ENCODE measurements at regions not wholly inside any gene's neighbourhood (a gene's known extent, or its start where the extent isn't known, plus 50 kb on each side); places are given as distances from the start of the nearest gene placed in this dataset.

DNA sequence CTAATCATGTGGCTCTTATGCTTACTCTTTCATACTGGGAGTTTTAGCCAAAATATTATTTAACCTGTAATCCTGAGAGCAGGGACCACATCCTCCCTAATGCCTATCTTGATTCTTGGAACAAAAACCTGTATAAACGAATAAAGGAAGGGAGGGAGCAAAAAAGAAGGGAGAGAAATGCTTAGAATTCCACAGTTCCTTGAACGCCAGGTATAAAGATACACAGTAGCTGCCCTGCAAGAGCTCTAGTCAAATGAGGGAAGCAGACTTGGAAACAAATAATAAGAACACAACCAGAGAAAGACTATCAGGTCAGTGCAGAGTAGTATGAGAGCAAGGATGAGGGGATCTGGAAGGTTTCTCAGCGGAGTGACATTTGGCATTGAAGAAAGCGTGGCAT lies 116.3 kb downstream of the SLC30A10 start:
- no peak for TF ChIP-seq TARDBP (IDR thresholded peaks at IDR 0.05)
- no peak for TF ChIP-seq SUZ12 (IDR thresholded peaks at IDR 0.05)
- TF ChIP-seq ARNT (IDR thresholded peaks at IDR 0.05) = no peak
- TF ChIP-seq ELF4 (IDR thresholded peaks at IDR 0.05) = no peak
- TF ChIP-seq FOXM1 (IDR thresholded peaks at IDR 0.05; ENCODE audit: borderline replicate concordance) = no peak
- TF ChIP-seq NFRKB (IDR thresholded peaks at IDR 0.05) = no peak
- no peak for TF ChIP-seq FOXK2 (IDR thresholded peaks at IDR 0.05)
- TF ChIP-seq ZNF384 (IDR thresholded peaks at IDR 0.05) = no peak
- TF ChIP-seq BHLHE40 (IDR thresholded peaks at IDR 0.05; ENCODE audit: borderline replicate concordance) = no peak

Measured in HEK293T (cell line).